NCI-H510A treated with DMSO at 0.1 percent for 48 hours (cell line): ENCODE measurements at regions not wholly inside any gene's neighbourhood (a gene's known extent, or its start where the extent isn't known, plus 50 kb on each side); places are given as distances from the start of the nearest gene placed in this dataset.
A peak's percentile ranks its signal among the peaks of the same experiment; 100 is the strongest.
"Not testable (repeated sequence)": the region's sequence is repeated elsewhere in the genome, so short reads cannot be mapped to it uniquely, and the experiment has no call there.

Experiments
- DNase-seq: peaks from one replicate; lab custom pipeline; 2025; lab: John Stamatoyannopoulos, UW

GRCh38 chr18:42328931-42329330 lies 373.9 kb downstream of the PIK3C3 start:
- no peak for DNase-seq

GRCh38 chr18:42330296-42330695 lies 375.3 kb downstream of the PIK3C3 start:
- DNase-seq: no peak

- DNase-seq: no peak
These were observed 378.5 kb downstream of the PIK3C3 start for GRCh38 chr18:42333558-42333957.

GRCh38 chr18:42334931-42335330 lies 379.9 kb downstream of the PIK3C3 start:
- DNase-seq: no peak

GRCh38 chr18:42336139-42336538 lies 381.1 kb downstream of the PIK3C3 start:
- no peak for DNase-seq

GRCh38 chr18:42337337-42337736 lies 382.3 kb downstream of the PIK3C3 start:
- not testable (repeated sequence) for DNase-seq

- no peak for DNase-seq
These were observed 383.6 kb downstream of the PIK3C3 start for GRCh38 chr18:42338683-42339082.

GRCh38 chr18:42339372-42339771 lies 384.3 kb downstream of the PIK3C3 start:
- DNase-seq: no peak

GRCh38 chr18:42340423-42341009 lies 385.5 kb downstream of the PIK3C3 start:
- DNase-seq: no peak

GRCh38 chr18:42341423-42341822 lies 386.4 kb downstream of the PIK3C3 start:
- no peak for DNase-seq

- DNase-seq: no peak
These were observed 393.7 kb downstream of the PIK3C3 start for GRCh38 chr18:42348722-42349121.

GRCh38 chr18:42351455-42351854 lies 396.4 kb downstream of the PIK3C3 start:
- DNase-seq: no peak

- DNase-seq: no peak
These were observed 405.7 kb downstream of the PIK3C3 start for GRCh38 chr18:42360716-42361115.

GRCh38 chr18:42363446-42364441 lies 408.7 kb downstream of the PIK3C3 start:
- DNase-seq: no peak

- DNase-seq: no peak
These were observed 409.7 kb downstream of the PIK3C3 start for GRCh38 chr18:42364766-42365165.

GRCh38 chr18:42365591-42365990 lies 410.6 kb downstream of the PIK3C3 start:
- DNase-seq: no peak

GRCh38 chr18:42373584-42373983 lies 418.6 kb downstream of the PIK3C3 start:
- DNase-seq: peak; percentile 40

GRCh38 chr18:42374961-42375360 lies 419.9 kb downstream of the PIK3C3 start:
- DNase-seq: no peak

- not testable (repeated sequence) for DNase-seq
These were observed 423.8 kb downstream of the PIK3C3 start for GRCh38 chr18:42378854-42379253.

GRCh38 chr18:42381236-42381635 lies 426.2 kb downstream of the PIK3C3 start:
- DNase-seq: not testable (repeated sequence)

- peak; percentile 79 for DNase-seq
These were observed 437.4 kb downstream of the PIK3C3 start for GRCh38 chr18:42392416-42392815.

- no peak for DNase-seq
These were observed 437.9 kb downstream of the PIK3C3 start for GRCh38 chr18:42392926-42393325.

GRCh38 chr18:42394238-42394637 lies 439.2 kb downstream of the PIK3C3 start:
- DNase-seq: no peak
